Upper lobe of left lung (tissue), 6 donors: ENCODE measurements at regions not wholly inside any gene's neighbourhood (a gene's known extent, or its start where the extent isn't known, plus 50 kb on each side); places are given as distances from the start of the nearest gene placed in this dataset.

Source experiments
- ATAC-seq, 2 donors: fragments of 200-7000 bp; cut with Tn5 transposase; one replicate each; pipeline ENCODE4 v1.9.1; 2022; ENCODE audit warnings: mild to moderate bottlenecking in 2 of 2, moderate library complexity in 2 of 2; ENCODE audit not compliant: low FRiP score in 2 of 2
- DNase-seq, 2 donors: peaks; one replicate each; pipeline ENCODE4 v3.0.0-alpha.2; 2019 to 2020
- H3K27ac ChIP-seq, 4 donors: fragments of 200-600 bp; sonication (generic); one replicate each; pipeline ENCODE4 v1.5.1; 2016 to 2019
- H3K27me3 ChIP-seq, 4 donors: fragments of 200-600 bp; sonication (generic); one replicate each; pipeline ENCODE4 v1.5.1; 2017 to 2019
- H3K36me3 ChIP-seq, 4 donors: fragments of 200-600 bp; sonication (generic); one replicate each; pipeline ENCODE4 v1.5.1; 2016 to 2019
- H3K4me1 ChIP-seq, 4 donors: fragments of 200-600 bp; sonication (generic); one replicate each; pipeline ENCODE4 v1.5.1; 2018 to 2019
- H3K4me3 ChIP-seq, 4 donors: fragments of 200-600 bp; sonication (generic); one replicate each; pipeline ENCODE4 v1.5.1; 2017 to 2019; ENCODE audit warnings: mild to moderate bottlenecking in 2 of 4, moderate library complexity in 1 of 4
- H3K9me3 ChIP-seq, 4 donors: fragments of 200-600 bp; sonication (generic); one replicate each; pipeline ENCODE4 v1.5.1; 2018 to 2019
- EP300 ChIP-seq, 4 donors: sonication (generic); formaldehyde crosslinking; IDR thresholded peaks; one replicate each; pipeline ENCODE4 v1.5.1; 2017; ENCODE audit warnings: antibody characterized with exemption in 4 of 4, control low read depth in 2 of 4
- POLR2A ChIP-seq, 4 donors: fragments of 450-650 bp; IDR thresholded peaks; one replicate each; pipeline ENCODE4 v1.5.1; 2016 to 2017; ENCODE audit warnings: antibody characterized with exemption in 4 of 4, mild to moderate bottlenecking in 2 of 4
- POLR2AphosphoS5 ChIP-seq, 2 donors: sonication (generic); formaldehyde crosslinking; IDR thresholded peaks; one replicate each; pipeline ENCODE4 v1.5.1; 2017; ENCODE audit warnings: antibody characterized with exemption in 2 of 2
- WGBS, 2 donors: methylation state at CpG; one replicate each; pipeline ENCODE4 v1.1.5; 2017 to 2018; 5-methylcytosine and 5-hydroxymethylcytosine counted together
- TF ChIP-seq, protein P1 (sequence below), 6 experiments: fragments of 450-650 bp in 4 of 6; fragments of 200-600 bp in 2 of 6; sonication (generic) in 2 of 6; IDR thresholded peaks; one replicate each; pipeline ENCODE4 v1.5.1; 2016 to 2019; ENCODE audit warnings: antibody characterized with exemption in 6 of 6
- donor health status: DM: no; HTN: no; CAD: no; lungs with moderate emphysema.
- donor health status: DM: no; HTN: yes; CAD: no; lungs with severe emphysema.

DNA sequence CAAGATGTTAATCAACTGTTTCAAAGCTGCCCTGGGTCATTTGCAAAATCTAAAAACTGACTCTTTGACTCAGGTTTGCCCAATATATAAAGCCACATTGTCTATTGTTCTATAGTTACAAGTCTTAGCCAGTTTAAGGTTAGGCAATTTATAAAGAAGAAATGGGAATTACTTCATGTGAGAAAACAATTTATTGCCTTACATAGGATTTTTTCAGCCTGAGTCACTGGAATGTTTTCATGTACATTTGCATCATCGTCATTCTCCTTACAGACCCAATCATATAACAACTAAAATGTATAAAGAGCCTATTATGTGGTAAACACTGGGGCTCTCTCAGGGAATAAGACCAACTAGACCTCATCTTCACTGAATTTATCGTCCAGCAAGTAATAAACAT, 100.3 kb upstream of the PLEKHG7 start:
- peaks cover 0 to 9% (median 4%) of the 10 kb centered on the region in 4 donors for H3K9me3 ChIP-seq
- TF ChIP-seq POLR2AphosphoS5 (IDR thresholded peaks at IDR 0.05) (peak in 1 of 2 donors; percentile 56), POLR2A (IDR thresholded peaks at IDR 0.05) (peak in 1 of 4 donors; percentile 56), EP300 (IDR thresholded peaks at IDR 0.05) (peak in 1 of 4 donors; percentile 47)
- TF ChIP-seq, protein P1, sequence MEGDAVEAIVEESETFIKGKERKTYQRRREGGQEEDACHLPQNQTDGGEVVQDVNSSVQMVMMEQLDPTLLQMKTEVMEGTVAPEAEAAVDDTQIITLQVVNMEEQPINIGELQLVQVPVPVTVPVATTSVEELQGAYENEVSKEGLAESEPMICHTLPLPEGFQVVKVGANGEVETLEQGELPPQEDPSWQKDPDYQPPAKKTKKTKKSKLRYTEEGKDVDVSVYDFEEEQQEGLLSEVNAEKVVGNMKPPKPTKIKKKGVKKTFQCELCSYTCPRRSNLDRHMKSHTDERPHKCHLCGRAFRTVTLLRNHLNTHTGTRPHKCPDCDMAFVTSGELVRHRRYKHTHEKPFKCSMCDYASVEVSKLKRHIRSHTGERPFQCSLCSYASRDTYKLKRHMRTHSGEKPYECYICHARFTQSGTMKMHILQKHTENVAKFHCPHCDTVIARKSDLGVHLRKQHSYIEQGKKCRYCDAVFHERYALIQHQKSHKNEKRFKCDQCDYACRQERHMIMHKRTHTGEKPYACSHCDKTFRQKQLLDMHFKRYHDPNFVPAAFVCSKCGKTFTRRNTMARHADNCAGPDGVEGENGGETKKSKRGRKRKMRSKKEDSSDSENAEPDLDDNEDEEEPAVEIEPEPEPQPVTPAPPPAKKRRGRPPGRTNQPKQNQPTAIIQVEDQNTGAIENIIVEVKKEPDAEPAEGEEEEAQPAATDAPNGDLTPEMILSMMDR (IDR thresholded peaks at IDR 0.05), result no peak

DNA sequence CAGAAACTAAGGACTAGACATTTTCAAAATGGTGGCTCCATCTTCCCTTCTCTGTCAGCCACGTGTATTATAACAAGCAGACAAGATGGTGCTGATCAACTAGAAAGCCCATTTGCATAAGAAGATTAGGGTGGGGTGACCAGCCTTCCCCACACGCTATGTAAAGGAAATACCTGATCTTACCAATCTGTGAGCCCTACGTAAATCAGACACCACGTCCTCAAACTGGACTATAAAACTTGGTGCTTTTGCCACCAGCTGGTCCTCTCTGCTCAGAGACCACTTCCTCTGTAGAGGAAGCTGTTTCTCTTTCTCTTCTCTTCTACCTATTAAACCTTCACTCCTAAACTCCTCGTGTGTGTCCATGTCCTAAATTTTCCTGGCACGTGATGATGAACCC, 101.1 kb upstream of the PLEKHG7 start:
- ATAC-seq, result no peak

More for the DNA sequence above, 100.3 kb upstream of the PLEKHG7 start:
- H3K27me3 ChIP-seq, result no peaks in the 10 kb centered on the region
- no peak overlapping the region for H3K27ac ChIP-seq
- 79 to 90% methylated on average over 2 of the region's 2 CpGs for WGBS, 2 donors
- DNase-seq (no peak), ATAC-seq (no peak)
- H3K36me3 ChIP-seq, result no peaks in the 10 kb centered on the region
- peaks cover 3 to 11% (median 10%) of the 10 kb centered on the region in 4 donors for H3K4me1 ChIP-seq
- H3K4me3 ChIP-seq, result no peak overlapping the region

DNA sequence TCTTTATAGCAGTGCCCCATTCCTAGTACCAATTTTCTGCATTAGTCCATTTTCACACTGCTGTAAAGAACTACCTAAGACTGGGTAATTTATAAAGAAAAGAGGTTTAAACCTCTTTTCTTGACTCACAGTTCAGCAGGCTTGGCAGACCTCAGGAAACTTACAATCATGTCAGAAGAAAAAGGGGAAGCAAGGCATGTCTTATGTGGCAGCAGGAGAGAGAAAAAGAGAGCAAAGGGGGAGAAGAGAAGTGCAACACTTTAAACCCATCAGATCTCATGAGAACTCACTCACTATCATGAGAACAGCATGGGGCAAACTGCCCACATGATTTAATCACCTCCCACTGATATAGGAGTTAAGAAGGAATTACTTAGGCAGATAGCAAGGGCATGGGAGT, 101.6 kb upstream of the PLEKHG7 start:
- no peak overlapping the region for H3K4me3 ChIP-seq
- TF ChIP-seq, protein P1 (IDR thresholded peaks at IDR 0.05), result no peak
- ATAC-seq, result no peak
- H3K4me1 ChIP-seq, result peaks cover 3 to 11% (median 10%) of the 10 kb centered on the region in 4 donors
- no peaks in the 10 kb centered on the region for H3K27me3 ChIP-seq
- peaks cover 0 to 9% (median 4%) of the 10 kb centered on the region in 4 donors for H3K9me3 ChIP-seq
- no peak overlapping the region for H3K27ac ChIP-seq
- DNase-seq, result no peak
- H3K36me3 ChIP-seq, result no peaks in the 10 kb centered on the region

More for the DNA sequence above, 101.1 kb upstream of the PLEKHG7 start:
- no peak overlapping the region for H3K4me3 ChIP-seq
- H3K4me1 ChIP-seq, result peaks cover 3 to 11% (median 10%) of the 10 kb centered on the region in 4 donors
- no peak for DNase-seq
- no peaks in the 10 kb centered on the region for H3K36me3 ChIP-seq
- H3K27me3 ChIP-seq, result no peaks in the 10 kb centered on the region
- TF ChIP-seq, protein P1 (IDR thresholded peaks at IDR 0.05), result no peak
- TF ChIP-seq EP300 (IDR thresholded peaks at IDR 0.05) (no peak), POLR2AphosphoS5 (IDR thresholded peaks at IDR 0.05) (no peak), POLR2A (IDR thresholded peaks at IDR 0.05) (no peak)
- WGBS, 2 donors, result 73 to 87% methylated on average over 6 of the region's 6 CpGs
- H3K27ac ChIP-seq, result no peak overlapping the region
- peaks cover 0 to 9% (median 4%) of the 10 kb centered on the region in 4 donors for H3K9me3 ChIP-seq

DNA sequence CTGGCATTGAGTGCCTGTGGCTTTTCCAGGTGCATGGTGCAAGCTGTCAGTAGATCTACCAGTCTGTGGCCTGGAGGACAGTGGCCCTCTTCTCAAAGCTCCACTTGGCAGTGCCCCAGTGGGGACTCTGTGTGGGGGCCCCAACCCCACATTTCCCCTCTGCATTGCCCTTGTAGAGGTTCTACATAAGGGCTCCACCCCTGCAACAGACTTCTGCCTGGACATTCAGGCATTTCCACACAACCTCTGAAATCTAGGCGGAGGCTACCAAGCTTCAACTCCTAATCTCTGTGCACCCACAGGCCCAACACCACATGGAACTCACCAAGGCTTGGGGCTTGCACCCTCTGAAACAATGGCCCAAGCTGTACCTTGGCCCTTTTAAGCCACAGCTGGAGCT, 102.7 kb upstream of the PLEKHG7 start:
- H3K4me1 ChIP-seq, result peaks cover 0 to 7% (median 2%) of the 10 kb centered on the region in 4 donors
- peaks cover 0 to 9% (median 4%) of the 10 kb centered on the region in 4 donors for H3K9me3 ChIP-seq
- TF ChIP-seq POLR2A (IDR thresholded peaks at IDR 0.05) (no peak), POLR2AphosphoS5 (IDR thresholded peaks at IDR 0.05) (no peak), EP300 (IDR thresholded peaks at IDR 0.05) (no peak)
- TF ChIP-seq, protein P1 (IDR thresholded peaks at IDR 0.05), result no peak
- 88 to 100% methylated on average over 1 of the region's 1 CpG for WGBS, 2 donors
- ATAC-seq, result no peak
- H3K27ac ChIP-seq, result no peak overlapping the region
- no peak for DNase-seq
- no peaks in the 10 kb centered on the region for H3K27me3 ChIP-seq
- no peak overlapping the region for H3K4me3 ChIP-seq
- H3K36me3 ChIP-seq, result no peaks in the 10 kb centered on the region

GRCh38 chr12:92597997-92598396, 104.8 kb upstream of the PLEKHG7 start:
- H3K4me1 ChIP-seq, result peaks cover 0 to 14% (median 2%) of the 10 kb centered on the region in 4 donors
- H3K36me3 ChIP-seq, result no peaks in the 10 kb centered on the region
- no peak overlapping the region for H3K4me3 ChIP-seq
- WGBS, 2 donors, result 69 to 75% methylated on average over 1 of the region's 1 CpG
- H3K27ac ChIP-seq, result no peak overlapping the region
- TF ChIP-seq POLR2A (IDR thresholded peaks at IDR 0.05) (no peak), EP300 (IDR thresholded peaks at IDR 0.05) (no peak), POLR2AphosphoS5 (IDR thresholded peaks at IDR 0.05) (no peak)
- TF ChIP-seq, protein P1 (IDR thresholded peaks at IDR 0.05), result no peak
- H3K27me3 ChIP-seq, result no peaks in the 10 kb centered on the region
- ATAC-seq (no peak), DNase-seq (no peak)
- H3K9me3 ChIP-seq, result peaks cover 0 to 9% (median 4%) of the 10 kb centered on the region in 4 donors
